ENCODE measurements at regions not wholly inside any gene's neighbourhood (a gene's known extent, or its start where the extent isn't known, plus 50 kb on each side); places are given as distances from the start of the nearest gene placed in this dataset.

DNA sequence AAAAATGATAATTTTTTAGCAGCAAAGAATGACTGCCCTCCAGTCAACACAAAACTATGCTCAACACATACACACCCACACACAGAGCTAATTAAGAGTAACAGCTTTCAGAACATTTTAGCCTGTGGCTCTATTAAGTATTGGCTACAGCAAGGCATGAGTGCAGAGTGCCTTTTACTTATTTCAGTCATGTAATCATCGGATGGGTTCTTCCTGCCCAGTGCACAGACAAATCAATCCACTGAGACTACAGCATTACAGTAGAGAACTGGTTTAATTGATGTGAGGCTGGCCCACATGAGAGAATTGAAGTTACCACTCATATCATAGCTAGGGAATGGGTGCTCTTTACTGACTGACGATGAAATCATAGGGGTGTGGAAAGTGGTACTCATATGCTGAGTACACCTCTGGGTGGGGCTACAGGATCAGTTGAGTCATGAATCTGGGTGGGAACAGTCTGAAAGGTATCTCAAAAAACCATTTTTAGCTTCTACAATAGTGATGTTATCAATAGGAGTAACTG is 241.0 kb downstream of the FSIP2 start:
- TF ChIP-seq, protein P1, sequence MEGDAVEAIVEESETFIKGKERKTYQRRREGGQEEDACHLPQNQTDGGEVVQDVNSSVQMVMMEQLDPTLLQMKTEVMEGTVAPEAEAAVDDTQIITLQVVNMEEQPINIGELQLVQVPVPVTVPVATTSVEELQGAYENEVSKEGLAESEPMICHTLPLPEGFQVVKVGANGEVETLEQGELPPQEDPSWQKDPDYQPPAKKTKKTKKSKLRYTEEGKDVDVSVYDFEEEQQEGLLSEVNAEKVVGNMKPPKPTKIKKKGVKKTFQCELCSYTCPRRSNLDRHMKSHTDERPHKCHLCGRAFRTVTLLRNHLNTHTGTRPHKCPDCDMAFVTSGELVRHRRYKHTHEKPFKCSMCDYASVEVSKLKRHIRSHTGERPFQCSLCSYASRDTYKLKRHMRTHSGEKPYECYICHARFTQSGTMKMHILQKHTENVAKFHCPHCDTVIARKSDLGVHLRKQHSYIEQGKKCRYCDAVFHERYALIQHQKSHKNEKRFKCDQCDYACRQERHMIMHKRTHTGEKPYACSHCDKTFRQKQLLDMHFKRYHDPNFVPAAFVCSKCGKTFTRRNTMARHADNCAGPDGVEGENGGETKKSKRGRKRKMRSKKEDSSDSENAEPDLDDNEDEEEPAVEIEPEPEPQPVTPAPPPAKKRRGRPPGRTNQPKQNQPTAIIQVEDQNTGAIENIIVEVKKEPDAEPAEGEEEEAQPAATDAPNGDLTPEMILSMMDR (conservative IDR thresholded peaks at IDR 0.05) = no peak
- TF ChIP-seq ZFX (IDR thresholded peaks at IDR 0.05) = no peak
